Prostate gland (tissue), 2 donors: ENCODE measurements at regions not wholly inside any gene's neighbourhood (a gene's known extent, or its start where the extent isn't known, plus 50 kb on each side); places are given as distances from the start of the nearest gene placed in this dataset.
A peak's percentile ranks its signal among the peaks of the same experiment; 100 is the strongest.

Source experiments
- DNase-seq: peaks from one replicate; pipeline ENCODE4 v3.0.0-alpha.2; 2019; ENCODE audit warnings: low spot score
- H3K27ac ChIP-seq, 2 donors: fragments of 200-600 bp; sonication (generic); 2 replicates each; pipeline ENCODE4 v1.5.1; 2017 to 2019
- H3K27me3 ChIP-seq: fragments of 200-600 bp; sonication (generic); replicated peaks from 2 replicates; pipeline ENCODE4 v1.5.1; 2019; ENCODE audit not compliant: insufficient read depth
- H3K36me3 ChIP-seq, 2 donors: fragments of 200-600 bp; sonication (generic); 1 replicate in 1 of 2; 2 replicates in 1 of 2; pipeline versions ENCODE4 v1.5.1 to v1.8.1; 2017 to 2019
- H3K4me1 ChIP-seq: fragments of 200-600 bp; sonication (generic); replicated peaks from 2 replicates; pipeline ENCODE4 v1.5.1; 2019
- H3K4me3 ChIP-seq, 2 donors: fragments of 200-600 bp; sonication (generic); 2 replicates each; pipeline ENCODE4 v1.5.1; 2017 to 2019
- H3K9me3 ChIP-seq: fragments of 200-600 bp; sonication (generic); 2 replicates; pipeline ENCODE4 v1.5.1; 2017
- CTCF ChIP-seq, 4 experiments: fragments of 200-600 bp in 2 of 4; fragments of 450-650 bp in 2 of 4; sonication (generic) in 2 of 4; IDR thresholded peaks; 1 replicate in 3 of 4; 2 replicates in 1 of 4; pipeline ENCODE4 v1.5.1; 2016 to 2019; ENCODE audit warnings: antibody characterized with exemption in 4 of 4, mild to moderate bottlenecking in 2 of 4, moderate library complexity in 2 of 4
- POLR2A ChIP-seq: fragments of 450-650 bp; IDR thresholded peaks from one replicate; pipeline ENCODE4 v1.6.1; 2016; ENCODE audit warnings: antibody characterized with exemption, mild to moderate bottlenecking
- POLR2AphosphoS5 ChIP-seq: sonication (generic); formaldehyde crosslinking; IDR thresholded peaks from one replicate; pipeline ENCODE4 v1.6.1; 2017; ENCODE audit warnings: antibody characterized with exemption
- WGBS: methylation state at CpG from one replicate; pipeline ENCODE4 v1.1.5; 2018; 5-methylcytosine and 5-hydroxymethylcytosine counted together
- intact Hi-C: fragments of 100-400 bp; cut with DNase I; formaldehyde crosslinking; loops from one replicate; pipeline ENCODE4 v1.14.2; 2022

GRCh38 chr14:34227834-34228649, 234.0 kb downstream of the SPTSSA start:
- H3K36me3 ChIP-seq: no peaks in the 10 kb centered on the region
- no peaks in the 10 kb centered on the region for H3K4me1 ChIP-seq
- no peak overlapping the region for H3K27ac ChIP-seq
- no peaks in the 10 kb centered on the region for H3K27me3 ChIP-seq
- 37% methylated on average over 22 of the region's 22 CpGs for whole genome bisulfite sequencing
- no peaks in the 10 kb centered on the region for H3K9me3 ChIP-seq
- H3K4me3 ChIP-seq: no peak overlapping the region
- intact Hi-C loops: loop anchor here (5.0 kb wide), 1 partner anchor 381 kb away; no protein-coding TSS in a partner anchor
- peak; percentile 19 for TF ChIP-seq POLR2AphosphoS5
- peak; percentile 36 to 84 (median 72) for TF ChIP-seq CTCF (IDR thresholded peaks at IDR 0.05)
- no peak for TF ChIP-seq POLR2A
- DNase-seq: peak; percentile 56

GRCh38 chr14:34224221-34224620, 237.8 kb downstream of the SPTSSA start:
- Histone ChIP-seq H3K4me1 (no peaks in the 10 kb centered on the region), H3K27ac (no peak overlapping the region), H3K36me3 (no peaks in the 10 kb centered on the region), H3K27me3 (no peaks in the 10 kb centered on the region), H3K4me3 (no peak overlapping the region), H3K9me3 (no peaks in the 10 kb centered on the region)
- TF ChIP-seq CTCF (IDR thresholded peaks at IDR 0.05) (no peak), POLR2A (no peak), POLR2AphosphoS5 (no peak)
- intact Hi-C loops: no loop called here
- DNase-seq: no peak

- TF ChIP-seq POLR2AphosphoS5: no peak
- TF ChIP-seq POLR2A: no peak
- no peak for TF ChIP-seq CTCF (IDR thresholded peaks at IDR 0.05)
- WGBS: 70% methylated on average over 3 of the region's 3 CpGs
- no peaks in the 10 kb centered on the region for H3K36me3 ChIP-seq
- no peak for DNase-seq
- H3K4me1 ChIP-seq: no peaks in the 10 kb centered on the region
- no peaks in the 10 kb centered on the region for H3K9me3 ChIP-seq
- H3K27me3 ChIP-seq: no peaks in the 10 kb centered on the region
- no peak overlapping the region for H3K4me3 ChIP-seq
- intact Hi-C loops: no loop called here
- no peak overlapping the region for H3K27ac ChIP-seq
These were observed 238.5 kb downstream of the SPTSSA start for GRCh38 chr14:34223373-34224148.

GRCh38 chr14:34222867-34223266, 239.2 kb downstream of the SPTSSA start:
- Histone ChIP-seq H3K27me3 (no peaks in the 10 kb centered on the region), H3K4me1 (no peaks in the 10 kb centered on the region), H3K9me3 (no peaks in the 10 kb centered on the region), H3K4me3 (no peak overlapping the region), H3K36me3 (no peaks in the 10 kb centered on the region), H3K27ac (no peak overlapping the region)
- 47% methylated on average over 6 of the region's 6 CpGs for WGBS
- TF ChIP-seq CTCF (IDR thresholded peaks at IDR 0.05) (no peak), POLR2AphosphoS5 (no peak), POLR2A (no peak)
- DNase-seq: no peak
- intact Hi-C loops: no loop called here
